ENCODE measurements at regions not wholly inside any gene's neighbourhood (a gene's known extent, or its start where the extent isn't known, plus 50 kb on each side); places are given as distances from the start of the nearest gene placed in this dataset.
A peak's percentile ranks its signal among the peaks of the same experiment; 100 is the strongest.

DNA sequence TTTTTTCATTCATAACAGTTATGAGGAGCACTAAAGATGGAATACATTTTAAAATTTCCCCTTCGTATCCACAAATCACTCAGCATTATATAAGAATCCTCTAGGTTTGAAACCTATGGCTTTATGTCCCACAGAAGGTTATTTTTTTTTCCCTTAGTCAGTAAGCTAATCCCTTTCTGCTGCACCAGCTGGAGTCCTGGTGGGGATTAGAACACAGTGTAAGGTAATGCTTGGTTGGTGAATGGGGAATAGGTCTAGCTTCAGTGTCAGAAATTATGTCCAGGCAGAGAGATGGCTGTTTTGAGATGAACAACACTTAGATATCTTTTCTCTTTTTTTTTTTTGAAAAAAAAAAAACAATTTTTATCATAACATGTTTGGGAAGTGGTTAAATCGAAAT, 116.6 kb downstream of the RASGEF1B start:
- no peaks in the 10 kb centered on the region for H3K36me3 Mint-ChIP-seq
- peaks cover 22 to 34% of the 10 kb centered on the region in 2 donors for H3K27me3 Mint-ChIP-seq
- no peaks in the 10 kb centered on the region for H3K9me3 Mint-ChIP-seq
- no peak overlapping the region for H3K4me3 ChIP-seq (ENCODE audit: control insufficient read depth in 1 of 2, extremely low read depth in 1 of 2, low read length in 1 of 2)
- H3K27me3 ChIP-seq (replicated peaks in 1 of 2; ENCODE audit: control insufficient read depth in 2 of 2, extremely low read depth in 1 of 2, insufficient read depth in 2 of 2, low read length in 1 of 2), result no peaks in the 10 kb centered on the region
- H3K4me1 Mint-ChIP-seq, result no peaks in the 10 kb centered on the region
- H3K27ac ChIP-seq (ENCODE audit: low read length), result no peak overlapping the region
- DNase-seq (no peak), ATAC-seq (replicated peaks in 1 of 4) (no peak)
- no peak overlapping the region for H3K4me3 Mint-ChIP-seq
- H3K36me3 ChIP-seq (ENCODE audit: control insufficient read depth in 2 of 2, extremely low read depth in 1 of 2, insufficient read depth in 1 of 2, low read length in 1 of 2), result no peaks in the 10 kb centered on the region
- WGBS (ENCODE audit: insufficient coverage), result no CpG with 5 or more reads among the region's 2 CpGs
- POLR2A ChIA-PET, result no interaction called here
- CTCF ChIA-PET, result interaction anchor here in 1 of 2 donors (0.7 kb wide), 1 partner anchor 759 kb away, joined by 7 read pairs; no protein-coding TSS in a partner anchor
- no peaks in the 10 kb centered on the region for H3K9me3 ChIP-seq
- H3K4me1 ChIP-seq (ENCODE audit: control insufficient read depth in 1 of 2, extremely low read depth in 1 of 2, insufficient read depth in 2 of 2, low read length in 2 of 2), result no peaks in the 10 kb centered on the region
- H3K27ac Mint-ChIP-seq, result no peak overlapping the region

- ChIA-PET CTCF (interaction anchor here in 1 of 2 donors (0.7 to 1.0 kb wide), 2 partner anchors 71 to 991 kb away, joined by 3 read pairs; no protein-coding TSS in a partner anchor), POLR2A (no interaction called here)
These were observed 117.8 kb downstream of the RASGEF1B start for GRCh38 chr4:81353861-81354260.

GRCh38 chr4:81352446-81352835, 119.3 kb downstream of the RASGEF1B start:
- H3K27ac Mint-ChIP-seq, result no peak overlapping the region
- ChIA-PET POLR2A (interaction anchor here in 1 of 2 donors (0.6 kb wide), 1 partner anchor 579 kb away, joined by 6 read pairs; no protein-coding TSS in a partner anchor), CTCF (interaction anchor here (0.6 to 2.2 kb wide), 11 partner anchors 10 to 994 kb away, joined by 3 to 18 read pairs (median 3); no protein-coding TSS in a partner anchor)
- H3K36me3 Mint-ChIP-seq, result no peaks in the 10 kb centered on the region
- peaks cover 19 to 22% of the 10 kb centered on the region in 2 donors for H3K27me3 Mint-ChIP-seq
- Histone ChIP-seq H3K36me3 (ENCODE audit: control insufficient read depth in 2 of 2, extremely low read depth in 1 of 2, insufficient read depth in 1 of 2, low read length in 1 of 2) (no peaks in the 10 kb centered on the region), H3K9me3 (no peaks in the 10 kb centered on the region), H3K27ac (ENCODE audit: low read length) (no peak overlapping the region), H3K27me3 (replicated peaks in 1 of 2; ENCODE audit: control insufficient read depth in 2 of 2, extremely low read depth in 1 of 2, insufficient read depth in 2 of 2, low read length in 1 of 2) (no peaks in the 10 kb centered on the region), H3K4me1 (ENCODE audit: control insufficient read depth in 1 of 2, extremely low read depth in 1 of 2, insufficient read depth in 2 of 2, low read length in 2 of 2) (no peaks in the 10 kb centered on the region), H3K4me3 (ENCODE audit: control insufficient read depth in 1 of 2, extremely low read depth in 1 of 2, low read length in 1 of 2) (no peak overlapping the region)
- no peak overlapping the region for H3K4me3 Mint-ChIP-seq
- no peak for DNase-seq
- no peak for ATAC-seq (replicated peaks in 1 of 4)
- no peaks in the 10 kb centered on the region for H3K9me3 Mint-ChIP-seq
- H3K4me1 Mint-ChIP-seq, result no peaks in the 10 kb centered on the region
- 57% methylated on average over 1 of the region's 2 CpGs for WGBS (ENCODE audit: insufficient coverage)

More at GRCh38 chr4:81353861-81354260, 117.8 kb downstream of the RASGEF1B start:
- H3K36me3 Mint-ChIP-seq, result no peaks in the 10 kb centered on the region
- whole genome bisulfite sequencing (ENCODE audit: insufficient coverage), result 50% methylated on average over 1 of the region's 1 CpG
- no peaks in the 10 kb centered on the region for H3K4me1 ChIP-seq (ENCODE audit: control insufficient read depth in 1 of 2, extremely low read depth in 1 of 2, insufficient read depth in 2 of 2, low read length in 2 of 2)
- H3K4me3 ChIP-seq (ENCODE audit: control insufficient read depth in 1 of 2, extremely low read depth in 1 of 2, low read length in 1 of 2), result no peak overlapping the region
- H3K4me3 Mint-ChIP-seq, result no peak overlapping the region
- H3K9me3 Mint-ChIP-seq, result no peaks in the 10 kb centered on the region
- no peaks in the 10 kb centered on the region for H3K9me3 ChIP-seq
- no peaks in the 10 kb centered on the region for H3K36me3 ChIP-seq (ENCODE audit: control insufficient read depth in 2 of 2, extremely low read depth in 1 of 2, insufficient read depth in 1 of 2, low read length in 1 of 2)
- H3K27me3 Mint-ChIP-seq, result peaks cover 22 to 24% of the 10 kb centered on the region in 2 donors
- no peak overlapping the region for H3K27ac Mint-ChIP-seq
- no peaks in the 10 kb centered on the region for H3K27me3 ChIP-seq (replicated peaks in 1 of 2; ENCODE audit: control insufficient read depth in 2 of 2, extremely low read depth in 1 of 2, insufficient read depth in 2 of 2, low read length in 1 of 2)
- no peak for DNase-seq
- no peak overlapping the region for H3K27ac ChIP-seq (ENCODE audit: low read length)
- H3K4me1 Mint-ChIP-seq, result no peaks in the 10 kb centered on the region
- no peak for ATAC-seq (replicated peaks in 1 of 4)

GRCh38 chr4:81351654-81352445, 119.9 kb downstream of the RASGEF1B start:
- DNase-seq, result peak in 34 of 35 experiments; percentile 4 to 76 (median 50)
- Histone ChIP-seq H3K4me1 (ENCODE audit: control insufficient read depth in 1 of 2, extremely low read depth in 1 of 2, insufficient read depth in 2 of 2, low read length in 2 of 2) (no peaks in the 10 kb centered on the region), H3K36me3 (ENCODE audit: control insufficient read depth in 2 of 2, extremely low read depth in 1 of 2, insufficient read depth in 1 of 2, low read length in 1 of 2) (no peaks in the 10 kb centered on the region), H3K4me3 (ENCODE audit: control insufficient read depth in 1 of 2, extremely low read depth in 1 of 2, low read length in 1 of 2) (no peak overlapping the region), H3K27me3 (replicated peaks in 1 of 2; ENCODE audit: control insufficient read depth in 2 of 2, extremely low read depth in 1 of 2, insufficient read depth in 2 of 2, low read length in 1 of 2) (no peaks in the 10 kb centered on the region), H3K9me3 (no peaks in the 10 kb centered on the region), H3K27ac (ENCODE audit: low read length) (no peak overlapping the region)
- 14% methylated on average over 5 of the region's 11 CpGs for WGBS (ENCODE audit: insufficient coverage)
- ATAC-seq (replicated peaks in 1 of 4), result peak; percentile 59 to 68 (median 67)
- Mint-ChIP-seq H3K27me3 (peaks cover 19 to 20% of the 10 kb centered on the region in 2 donors), H3K9me3 (no peaks in the 10 kb centered on the region), H3K27ac (no peak overlapping the region), H3K4me1 (no peaks in the 10 kb centered on the region), H3K4me3 (no peak overlapping the region), H3K36me3 (no peaks in the 10 kb centered on the region)
- ChIA-PET CTCF (interaction anchor here (0.5 to 2.2 kb wide), 16 partner anchors 9 to 1578 kb away, joined by 3 to 18 read pairs (median 3); no protein-coding TSS in a partner anchor), POLR2A (no interaction called here)

DNA sequence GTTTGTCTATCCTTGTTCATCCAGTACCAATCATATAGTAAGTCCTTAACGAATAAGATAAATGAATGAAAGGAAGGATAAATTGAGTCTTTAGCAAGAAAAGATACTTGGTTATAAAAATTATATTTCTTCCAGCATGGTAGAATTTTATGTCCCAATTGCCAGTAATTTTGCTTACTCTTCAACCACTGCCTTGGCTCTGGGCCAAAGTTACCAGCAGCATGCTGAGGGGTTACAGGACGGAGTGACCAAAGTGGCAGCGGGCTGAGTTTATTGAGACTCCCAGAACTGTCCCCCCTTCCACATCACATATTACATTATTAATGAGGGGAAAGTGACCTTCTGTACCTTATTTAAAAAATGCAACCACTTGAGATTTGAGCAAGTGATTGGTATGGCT, 121.7 kb downstream of the RASGEF1B start:
- H3K27me3 Mint-ChIP-seq, result peaks cover 11 to 16% of the 10 kb centered on the region in 2 donors
- no CpG with 5 or more reads among the region's 3 CpGs for WGBS (ENCODE audit: insufficient coverage)
- DNase-seq (no peak), ATAC-seq (replicated peaks in 1 of 4) (no peak)
- H3K27me3 ChIP-seq (replicated peaks in 1 of 2; ENCODE audit: control insufficient read depth in 2 of 2, extremely low read depth in 1 of 2, insufficient read depth in 2 of 2, low read length in 1 of 2), result peaks cover 0 to 10% of the 10 kb centered on the region in 2 experiments
- no peaks in the 10 kb centered on the region for H3K4me1 ChIP-seq (ENCODE audit: control insufficient read depth in 1 of 2, extremely low read depth in 1 of 2, insufficient read depth in 2 of 2, low read length in 2 of 2)
- H3K4me3 Mint-ChIP-seq, result no peak overlapping the region
- H3K27ac ChIP-seq (ENCODE audit: low read length), result no peak overlapping the region
- no peaks in the 10 kb centered on the region for H3K36me3 ChIP-seq (ENCODE audit: control insufficient read depth in 2 of 2, extremely low read depth in 1 of 2, insufficient read depth in 1 of 2, low read length in 1 of 2)
- ChIA-PET POLR2A (no interaction called here), CTCF (no interaction called here)
- H3K36me3 Mint-ChIP-seq, result no peaks in the 10 kb centered on the region
- H3K9me3 ChIP-seq, result no peaks in the 10 kb centered on the region
- H3K4me3 ChIP-seq (ENCODE audit: control insufficient read depth in 1 of 2, extremely low read depth in 1 of 2, low read length in 1 of 2), result no peak overlapping the region
- H3K27ac Mint-ChIP-seq, result no peak overlapping the region
- H3K9me3 Mint-ChIP-seq, result no peaks in the 10 kb centered on the region
- H3K4me1 Mint-ChIP-seq, result no peaks in the 10 kb centered on the region

DNA sequence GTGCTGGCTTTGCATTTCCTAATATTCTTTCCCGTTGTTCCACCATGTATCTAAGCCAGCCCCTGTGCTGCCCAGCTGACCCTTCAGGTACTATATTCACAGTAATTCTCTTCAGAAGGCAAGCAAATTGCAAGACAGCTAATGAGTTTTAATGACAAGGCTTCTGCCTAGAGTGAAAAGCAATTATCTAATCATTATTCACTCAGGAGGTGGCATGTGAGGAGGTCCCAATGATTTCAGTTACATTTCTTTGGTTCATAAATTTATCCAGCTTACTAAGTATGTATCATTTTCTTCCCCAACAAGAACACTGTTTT, 123.0 kb downstream of the RASGEF1B start:
- POLR2A ChIA-PET, result no interaction called here
- H3K36me3 ChIP-seq (ENCODE audit: control insufficient read depth in 2 of 2, extremely low read depth in 1 of 2, insufficient read depth in 1 of 2, low read length in 1 of 2), result no peaks in the 10 kb centered on the region
- CTCF ChIA-PET, result interaction anchor here in 1 of 2 donors (0.5 to 0.6 kb wide), 2 partner anchors 227 to 1736 kb away, joined by 3 read pairs; no protein-coding TSS in a partner anchor
- H3K4me3 ChIP-seq (ENCODE audit: control insufficient read depth in 1 of 2, extremely low read depth in 1 of 2, low read length in 1 of 2), result no peak overlapping the region
- H3K4me1 ChIP-seq (ENCODE audit: control insufficient read depth in 1 of 2, extremely low read depth in 1 of 2, insufficient read depth in 2 of 2, low read length in 2 of 2), result no peaks in the 10 kb centered on the region
- Mint-ChIP-seq H3K36me3 (no peaks in the 10 kb centered on the region), H3K27me3 (peaks cover 14 to 19% of the 10 kb centered on the region in 2 donors), H3K27ac (no peak overlapping the region), H3K9me3 (no peaks in the 10 kb centered on the region), H3K4me3 (no peak overlapping the region), H3K4me1 (no peaks in the 10 kb centered on the region)
- H3K9me3 ChIP-seq, result no peaks in the 10 kb centered on the region
- DNase-seq, result no peak
- no peak overlapping the region for H3K27ac ChIP-seq (ENCODE audit: low read length)
- H3K27me3 ChIP-seq (replicated peaks in 1 of 2; ENCODE audit: control insufficient read depth in 2 of 2, extremely low read depth in 1 of 2, insufficient read depth in 2 of 2, low read length in 1 of 2), result peaks cover 0 to 10% of the 10 kb centered on the region in 2 experiments
- ATAC-seq (replicated peaks in 1 of 4), result no peak
- WGBS (ENCODE audit: insufficient coverage), result no CpG with 5 or more reads among the region's 1 CpG

Measured in T-cell (primary cell).